Fibroblast of skin of right quadriceps (primary cell): ENCODE measurements at regions not wholly inside any gene's neighbourhood (a gene's known extent, or its start where the extent isn't known, plus 50 kb on each side); places are given as distances from the start of the nearest gene placed in this dataset.
"Not testable (repeated sequence)": the region's sequence is repeated elsewhere in the genome, so short reads cannot be mapped to it uniquely, and the experiment has no call there.

Experiments used
- DNase-seq: peaks from one replicate; pipeline ENCODE4 v3.0.0-alpha.2; 2013

- no peak for DNase-seq
Measured at GRCh38 chr2:53257287-53257686, 510.3 kb upstream of the CHAC2 start.

GRCh38 chr2:53253244-53253643 lies 514.4 kb upstream of the CHAC2 start:
- DNase-seq, result no peak

- DNase-seq, result no peak
Measured at GRCh38 chr2:53252115-53252514, 515.5 kb upstream of the CHAC2 start.

- DNase-seq, result no peak
Measured at GRCh38 chr2:53247956-53248735, 519.5 kb upstream of the CHAC2 start.

GRCh38 chr2:53243430-53243829 lies 524.2 kb upstream of the CHAC2 start:
- no peak for DNase-seq

- DNase-seq, result no peak
Measured at GRCh38 chr2:53242090-53242489, 525.5 kb upstream of the CHAC2 start.

GRCh38 chr2:53235836-53236582 lies 531.6 kb upstream of the CHAC2 start:
- no peak for DNase-seq

- DNase-seq, result no peak
Measured at GRCh38 chr2:53234548-53234903, 533.1 kb upstream of the CHAC2 start.

GRCh38 chr2:53233759-53234547 lies 533.7 kb upstream of the CHAC2 start:
- no peak for DNase-seq

- no peak for DNase-seq
Measured at GRCh38 chr2:53231908-53232307, 535.7 kb upstream of the CHAC2 start.

- no peak for DNase-seq
Measured at GRCh38 chr2:53230691-53231090, 536.9 kb upstream of the CHAC2 start.

- DNase-seq, result no peak
Measured at GRCh38 chr2:53227535-53227934, 540.1 kb upstream of the CHAC2 start.

GRCh38 chr2:53220969-53221368 lies 546.6 kb upstream of the CHAC2 start:
- DNase-seq, result no peak

GRCh38 chr2:53217250-53217649 lies 550.4 kb upstream of the CHAC2 start:
- DNase-seq, result no peak

GRCh38 chr2:53216805-53217204 lies 550.8 kb upstream of the CHAC2 start:
- DNase-seq, result no peak

- no peak for DNase-seq
Measured at GRCh38 chr2:53212576-53212975, 555.0 kb upstream of the CHAC2 start.

- no peak for DNase-seq
Measured at GRCh38 chr2:53211201-53211774, 556.3 kb upstream of the CHAC2 start.

GRCh38 chr2:53210538-53210937 lies 557.1 kb upstream of the CHAC2 start:
- DNase-seq, result no peak

GRCh38 chr2:53209679-53210458 lies 557.7 kb upstream of the CHAC2 start:
- no peak for DNase-seq

GRCh38 chr2:53208815-53209214 lies 558.8 kb upstream of the CHAC2 start:
- DNase-seq, result no peak

GRCh38 chr2:53206226-53206625 lies 561.4 kb upstream of the CHAC2 start:
- DNase-seq, result not testable (repeated sequence)

- DNase-seq, result peak; percentile 84
Measured at GRCh38 chr2:53202063-53202462, 565.5 kb upstream of the CHAC2 start.

- no peak for DNase-seq
Measured at GRCh38 chr2:53200072-53200471, 567.5 kb upstream of the CHAC2 start.
